GM12891 (cell line): ENCODE measurements at regions not wholly inside any gene's neighbourhood (a gene's known extent, or its start where the extent isn't known, plus 50 kb on each side); places are given as distances from the start of the nearest gene placed in this dataset.

ENCODE experiments used
- PAX5 ChIP-seq: IDR thresholded peaks from 2 replicates; pipeline ENCODE4 v1.6.1; 2011; ENCODE audit warnings: low read length, moderate library complexity, mild to moderate bottlenecking; ENCODE audit not compliant: insufficient read depth, severe bottlenecking
- POLR2A ChIP-seq: IDR thresholded peaks from 2 replicates; pipeline ENCODE4 v1.6.1; 2011; ENCODE audit warnings: low read depth, low read length, control low read depth
- POLR2AphosphoS5 ChIP-seq: IDR thresholded peaks from 2 replicates; pipeline ENCODE4 v1.6.1; 2011; ENCODE audit warnings: low read depth, low read length, control low read depth

GRCh38 chr6:130632897-130633296, 194.3 kb upstream of the SMLR1 start:
- TF ChIP-seq POLR2A (no peak), POLR2AphosphoS5 (no peak), PAX5 (no peak)
